WI38 (cell line): ENCODE measurements at regions not wholly inside any gene's neighbourhood (a gene's known extent, or its start where the extent isn't known, plus 50 kb on each side); places are given as distances from the start of the nearest gene placed in this dataset.

ENCODE experiments used
- H3K4me3 ChIP-seq: 2 replicates; pipeline ENCODE4 v1.5.1; 2011; ENCODE audit warnings: low read depth, mild to moderate bottlenecking, control low read depth, low read length
- CTCF ChIP-seq: IDR thresholded peaks from 2 replicates; pipeline ENCODE4 v1.5.1; 2012; ENCODE audit warnings: low read depth, mild to moderate bottlenecking, control low read depth, low read length

- no peak overlapping the region for H3K4me3 ChIP-seq
- TF ChIP-seq CTCF = no peak
Measured at GRCh38 chr10:129244757-129245156, 222.3 kb upstream of the MGMT start.

- no peak overlapping the region for H3K4me3 ChIP-seq
Measured at GRCh38 chr10:129253161-129253864, 213.7 kb upstream of the MGMT start.

GRCh38 chr10:129253865-129254179 lies 213.2 kb upstream of the MGMT start:
- TF ChIP-seq CTCF = no peak
- no peak overlapping the region for H3K4me3 ChIP-seq

More at GRCh38 chr10:129253161-129253864, 213.7 kb upstream of the MGMT start:
- TF ChIP-seq CTCF = no peak

GRCh38 chr10:129258283-129258923 lies 208.6 kb upstream of the MGMT start:
- no peak overlapping the region for H3K4me3 ChIP-seq
- TF ChIP-seq CTCF = no peak

- no peak overlapping the region for H3K4me3 ChIP-seq
- TF ChIP-seq CTCF = no peak
Measured at GRCh38 chr10:129259128-129259815, 207.8 kb upstream of the MGMT start.

- TF ChIP-seq CTCF = no peak
- H3K4me3 ChIP-seq = no peak overlapping the region
Measured at GRCh38 chr10:129272176-129272575, 194.9 kb upstream of the MGMT start.
